ENCODE measurements at regions not wholly inside any gene's neighbourhood (a gene's known extent, or its start where the extent isn't known, plus 50 kb on each side); places are given as distances from the start of the nearest gene placed in this dataset.
"Not testable (repeated sequence)": the region's sequence is repeated elsewhere in the genome, so short reads cannot be mapped to it uniquely, and the experiment has no call there.

GRCh38 chr3:118186051-118186450 is 848.6 kb downstream of the IGSF11 start:
- DNase-seq (ENCODE audit: low spot score): peak; percentile 2
- in situ Hi-C loops (cut with HindIII; ENCODE audit: low sequenced_read_pairs): no loop called here

- in situ Hi-C loops (cut with HindIII; ENCODE audit: low sequenced_read_pairs): no loop called here
- DNase-seq (ENCODE audit: low spot score): no peak
Observed at GRCh38 chr3:118187221-118187620, 847.4 kb downstream of the IGSF11 start.

GRCh38 chr3:118196183-118196582 is 838.5 kb downstream of the IGSF11 start:
- in situ Hi-C loops (cut with HindIII; ENCODE audit: low sequenced_read_pairs): no loop called here
- no peak for DNase-seq (ENCODE audit: low spot score)

- no peak for DNase-seq (ENCODE audit: low spot score)
- in situ Hi-C loops (cut with HindIII; ENCODE audit: low sequenced_read_pairs): no loop called here
Observed at GRCh38 chr3:118199044-118199443, 835.6 kb downstream of the IGSF11 start.

- DNase-seq (ENCODE audit: low spot score): no peak
- in situ Hi-C loops (cut with HindIII; ENCODE audit: low sequenced_read_pairs): no loop called here
Observed at GRCh38 chr3:118204052-118204656, 830.5 kb downstream of the IGSF11 start.

GRCh38 chr3:118207271-118207670 is 827.4 kb downstream of the IGSF11 start:
- in situ Hi-C loops (cut with HindIII; ENCODE audit: low sequenced_read_pairs): no loop called here
- no peak for DNase-seq (ENCODE audit: low spot score)

- DNase-seq (ENCODE audit: low spot score): no peak
- in situ Hi-C loops (cut with HindIII; ENCODE audit: low sequenced_read_pairs): no loop called here
Observed at GRCh38 chr3:118208642-118209041, 826.0 kb downstream of the IGSF11 start.

GRCh38 chr3:118213892-118214291 is 820.8 kb downstream of the IGSF11 start:
- no peak for DNase-seq (ENCODE audit: low spot score)
- in situ Hi-C loops (cut with HindIII; ENCODE audit: low sequenced_read_pairs): no loop called here

GRCh38 chr3:118226206-118226605 is 808.4 kb downstream of the IGSF11 start:
- no peak for DNase-seq (ENCODE audit: low spot score)
- in situ Hi-C loops (cut with HindIII; ENCODE audit: low sequenced_read_pairs): no loop called here

- in situ Hi-C loops (cut with HindIII; ENCODE audit: low sequenced_read_pairs): no loop called here
- no peak for DNase-seq (ENCODE audit: low spot score)
Observed at GRCh38 chr3:118227191-118227590, 807.5 kb downstream of the IGSF11 start.

GRCh38 chr3:118228151-118228550 is 806.5 kb downstream of the IGSF11 start:
- in situ Hi-C loops (cut with HindIII; ENCODE audit: low sequenced_read_pairs): no loop called here
- no peak for DNase-seq (ENCODE audit: low spot score)

GRCh38 chr3:118229196-118229595 is 805.5 kb downstream of the IGSF11 start:
- no peak for DNase-seq (ENCODE audit: low spot score)
- in situ Hi-C loops (cut with HindIII; ENCODE audit: low sequenced_read_pairs): no loop called here

GRCh38 chr3:118231578-118231977 is 803.1 kb downstream of the IGSF11 start:
- DNase-seq (ENCODE audit: low spot score): no peak
- in situ Hi-C loops (cut with HindIII; ENCODE audit: low sequenced_read_pairs): no loop called here

GRCh38 chr3:118239253-118239652 is 795.4 kb downstream of the IGSF11 start:
- no peak for DNase-seq (ENCODE audit: low spot score)
- in situ Hi-C loops (cut with HindIII; ENCODE audit: low sequenced_read_pairs): no loop called here

GRCh38 chr3:118244761-118245160 is 789.9 kb downstream of the IGSF11 start:
- DNase-seq (ENCODE audit: low spot score): no peak

GRCh38 chr3:118245312-118245711 is 789.3 kb downstream of the IGSF11 start:
- in situ Hi-C loops (cut with HindIII; ENCODE audit: low sequenced_read_pairs): no loop called here
- no peak for DNase-seq (ENCODE audit: low spot score)

More at GRCh38 chr3:118244761-118245160, 789.9 kb downstream of the IGSF11 start:
- in situ Hi-C loops (cut with HindIII; ENCODE audit: low sequenced_read_pairs): no loop called here

- DNase-seq (ENCODE audit: low spot score): not testable (repeated sequence)
Observed at GRCh38 chr3:118258850-118259249, 775.8 kb downstream of the IGSF11 start.

GRCh38 chr3:118262800-118263402 is 771.7 kb downstream of the IGSF11 start:
- no peak for DNase-seq (ENCODE audit: low spot score)
- in situ Hi-C loops (cut with HindIII; ENCODE audit: low sequenced_read_pairs): no loop called here

More at GRCh38 chr3:118258850-118259249, 775.8 kb downstream of the IGSF11 start:
- in situ Hi-C loops (cut with HindIII; ENCODE audit: low sequenced_read_pairs): not testable (repeated sequence)

GRCh38 chr3:118267588-118267987 is 767.1 kb downstream of the IGSF11 start:
- no peak for DNase-seq (ENCODE audit: low spot score)
- in situ Hi-C loops (cut with HindIII; ENCODE audit: low sequenced_read_pairs): no loop called here

- in situ Hi-C loops (cut with HindIII; ENCODE audit: low sequenced_read_pairs): no loop called here
Observed at GRCh38 chr3:118269537-118270125, 765.0 kb downstream of the IGSF11 start.

GRCh38 chr3:118272991-118273390 is 761.7 kb downstream of the IGSF11 start:
- in situ Hi-C loops (cut with HindIII; ENCODE audit: low sequenced_read_pairs): no loop called here
- no peak for DNase-seq (ENCODE audit: low spot score)

More at GRCh38 chr3:118269537-118270125, 765.0 kb downstream of the IGSF11 start:
- no peak for DNase-seq (ENCODE audit: low spot score)

Data from G401 (cell line).